Activated CD4-positive, CD25-positive, alpha-beta regulatory T cell treated with anti-CD3 and anti-CD28 coated beads, Interleukin-2, amount 50 U/mL, for 16 hours (primary cell): ENCODE measurements at regions not wholly inside any gene's neighbourhood (a gene's known extent, or its start where the extent isn't known, plus 50 kb on each side); places are given as distances from the start of the nearest gene placed in this dataset.

Source experiments
- DNase-seq: peaks from one replicate; pipeline ENCODE4 v3.0.0-alpha.2; 2020; ENCODE audit warnings: low read depth, low spot score

DNA sequence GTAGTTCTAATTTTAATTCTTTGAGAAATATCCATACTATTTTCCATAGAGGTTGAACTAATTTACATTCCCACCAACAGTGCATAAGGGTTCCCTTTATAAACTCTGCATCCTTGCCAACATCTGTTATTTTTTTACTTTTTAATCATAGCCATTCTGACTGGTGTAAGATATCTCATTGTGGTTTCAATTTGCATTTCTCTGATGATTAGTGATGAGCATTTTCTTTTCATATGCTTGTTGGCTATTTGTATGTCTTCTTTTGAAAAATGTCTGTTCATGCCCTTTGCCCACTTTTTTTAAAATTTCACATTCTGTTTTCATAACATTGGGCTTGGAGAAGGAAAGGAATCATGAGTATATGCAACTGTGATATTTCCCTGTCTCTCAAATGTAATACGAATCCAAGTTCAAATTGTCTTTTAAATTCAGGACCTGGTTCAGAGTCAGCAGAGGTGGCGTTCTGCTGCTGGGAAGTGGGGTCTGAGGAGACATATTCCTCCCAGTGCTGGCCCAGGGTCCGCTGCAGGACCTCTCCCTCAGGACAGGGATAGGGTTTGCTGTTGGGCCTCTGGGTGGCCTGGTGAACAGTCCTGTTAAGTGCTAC is 81.2 kb upstream of the ETV6 start:
- no peak for DNase-seq

DNA sequence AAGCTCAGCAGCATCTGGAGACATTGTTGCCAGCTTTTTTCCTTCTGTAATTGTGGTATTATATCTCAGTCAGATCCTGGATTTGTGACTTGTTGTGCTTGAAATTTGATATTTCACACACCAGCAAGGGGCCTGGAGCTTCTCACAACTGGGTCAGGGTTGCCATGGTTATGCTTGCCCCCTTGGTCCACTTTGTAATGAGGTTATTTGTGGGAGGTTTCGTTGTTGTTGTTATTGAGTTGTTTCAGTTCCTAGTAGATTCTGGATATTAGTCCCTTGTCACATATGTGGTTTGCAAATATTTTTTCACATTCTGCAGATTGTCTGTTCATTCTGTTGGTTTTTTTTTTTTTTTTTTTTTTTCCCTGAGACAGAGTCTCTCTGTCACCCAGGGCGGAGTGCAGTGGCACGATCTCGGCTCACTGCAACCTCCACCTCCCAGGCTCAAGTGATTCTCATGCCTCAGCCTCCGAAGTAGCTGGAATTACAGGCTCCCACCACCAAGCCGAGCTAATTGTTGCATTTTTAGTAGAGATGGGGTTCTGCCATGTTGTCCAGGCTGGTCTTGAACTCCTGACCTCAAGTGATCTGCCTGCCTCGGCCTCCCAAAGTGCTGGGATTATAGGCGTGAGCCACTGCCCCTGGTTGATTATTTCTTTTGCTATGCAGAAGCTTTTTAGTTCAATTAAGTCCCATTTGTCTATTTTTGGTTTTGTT is 80.6 kb upstream of the ETV6 start:
- no peak for DNase-seq

DNA sequence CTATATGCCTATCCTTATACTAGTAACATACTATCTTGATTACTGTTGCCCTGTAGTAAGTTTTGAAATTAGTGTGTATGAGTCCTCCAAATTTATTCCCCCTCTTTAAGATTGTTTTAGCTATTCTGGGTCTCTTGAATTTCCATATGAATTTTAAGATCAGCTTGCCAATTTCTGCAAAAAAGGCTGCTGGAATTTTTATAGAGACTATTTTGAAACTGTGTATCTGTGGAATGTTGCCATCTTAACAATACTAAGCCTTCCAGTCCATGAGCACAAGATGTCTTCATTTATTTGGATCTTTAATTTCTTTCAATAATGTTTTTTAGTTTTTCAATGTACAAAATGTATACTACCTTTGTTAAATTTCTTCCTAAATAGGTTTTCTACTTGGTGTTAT is 79.8 kb upstream of the ETV6 start:
- DNase-seq = no peak

DNA sequence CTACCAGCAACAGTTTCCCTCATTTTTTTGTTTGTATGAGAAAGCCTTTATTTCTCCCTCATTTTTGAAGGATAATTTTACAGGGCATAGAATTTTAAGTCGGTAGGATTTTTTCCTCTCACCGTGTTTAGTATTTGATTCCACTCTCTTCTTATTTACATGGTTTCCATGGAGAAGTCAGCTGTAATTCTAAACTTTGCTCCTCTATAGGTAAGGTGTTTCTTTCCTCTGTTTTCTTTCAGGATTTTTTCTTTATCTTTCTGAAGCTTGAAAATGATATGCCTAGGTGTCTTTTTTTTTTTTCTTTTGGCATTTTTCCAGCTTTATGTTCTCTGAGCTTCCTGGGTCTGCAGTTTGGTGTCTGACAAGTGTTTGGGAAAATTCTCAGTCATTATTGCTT is 75.6 kb upstream of the ETV6 start:
- DNase-seq = no peak

DNA sequence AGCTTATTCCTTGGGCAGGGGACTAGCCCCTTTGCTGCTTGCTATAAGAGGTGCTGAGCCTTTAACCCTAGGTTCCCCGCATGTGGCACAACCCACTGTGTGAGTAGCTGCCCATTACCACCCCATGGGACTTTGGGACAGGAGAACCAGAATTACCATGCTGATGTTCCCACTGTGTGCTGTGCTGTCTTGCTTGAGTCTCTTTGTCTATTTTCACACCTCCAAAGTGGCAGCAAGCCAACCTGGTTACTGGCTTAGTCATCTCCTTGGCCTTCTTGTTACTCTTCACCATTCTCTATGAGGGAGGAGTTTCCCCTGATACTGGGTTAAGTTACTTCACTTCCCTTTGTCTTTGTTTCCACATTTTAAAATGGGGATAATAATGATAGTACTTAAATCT is 73.4 kb upstream of the ETV6 start:
- no peak for DNase-seq

DNA sequence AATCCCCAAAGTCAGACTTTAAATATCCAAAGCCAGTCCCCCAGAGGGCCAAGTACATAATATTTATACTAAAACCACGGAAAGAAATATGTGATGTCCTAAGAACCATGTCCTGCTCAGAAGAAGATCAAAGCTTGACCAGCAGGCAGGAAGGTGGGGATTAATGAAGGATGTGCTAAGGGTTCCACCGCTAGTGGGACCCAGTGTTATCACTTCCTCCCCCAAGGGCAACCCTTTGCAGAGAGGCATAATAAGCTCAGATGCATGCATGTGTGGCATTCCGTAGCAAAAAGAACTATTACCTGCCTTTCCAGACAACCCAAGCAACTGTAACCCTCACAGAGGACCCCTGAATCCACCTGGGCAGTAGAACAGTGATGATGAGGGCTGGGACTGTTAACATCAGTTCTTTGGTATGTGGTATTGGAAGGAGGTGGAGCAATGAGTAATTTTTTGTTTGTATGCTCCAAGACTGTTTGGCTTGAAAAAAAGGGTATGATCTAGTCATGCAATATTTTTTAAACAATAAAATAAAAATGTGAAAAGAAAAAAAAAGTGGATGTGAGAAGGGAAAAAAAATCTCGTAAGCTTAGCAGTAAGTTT is 71.7 kb upstream of the ETV6 start:
- DNase-seq = no peak

DNA sequence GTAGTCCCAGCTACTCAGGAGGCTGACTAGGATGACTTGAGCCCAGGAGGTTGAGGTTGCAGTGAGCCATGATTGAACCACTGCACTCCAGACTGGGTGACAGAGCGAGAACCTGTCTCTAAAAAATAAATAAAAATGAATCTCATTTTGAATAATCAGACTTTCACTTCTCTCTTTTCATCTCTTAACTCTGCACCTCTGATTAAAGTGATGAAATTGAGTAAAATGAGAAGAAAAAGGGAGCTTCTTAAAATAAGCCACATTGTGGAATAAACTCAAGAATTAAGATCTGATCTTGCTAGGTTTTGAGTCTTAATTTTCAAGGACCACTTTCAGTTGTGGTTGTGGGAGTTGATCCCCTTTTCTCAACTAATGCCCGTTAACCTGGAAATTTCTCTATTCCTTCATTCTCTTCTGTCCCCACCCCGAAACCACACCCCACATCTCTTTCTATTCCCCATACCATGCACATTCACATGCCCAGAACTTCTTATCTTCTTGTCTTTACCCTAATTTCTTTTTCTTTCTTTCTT is 70.9 kb upstream of the ETV6 start:
- no peak for DNase-seq

DNA sequence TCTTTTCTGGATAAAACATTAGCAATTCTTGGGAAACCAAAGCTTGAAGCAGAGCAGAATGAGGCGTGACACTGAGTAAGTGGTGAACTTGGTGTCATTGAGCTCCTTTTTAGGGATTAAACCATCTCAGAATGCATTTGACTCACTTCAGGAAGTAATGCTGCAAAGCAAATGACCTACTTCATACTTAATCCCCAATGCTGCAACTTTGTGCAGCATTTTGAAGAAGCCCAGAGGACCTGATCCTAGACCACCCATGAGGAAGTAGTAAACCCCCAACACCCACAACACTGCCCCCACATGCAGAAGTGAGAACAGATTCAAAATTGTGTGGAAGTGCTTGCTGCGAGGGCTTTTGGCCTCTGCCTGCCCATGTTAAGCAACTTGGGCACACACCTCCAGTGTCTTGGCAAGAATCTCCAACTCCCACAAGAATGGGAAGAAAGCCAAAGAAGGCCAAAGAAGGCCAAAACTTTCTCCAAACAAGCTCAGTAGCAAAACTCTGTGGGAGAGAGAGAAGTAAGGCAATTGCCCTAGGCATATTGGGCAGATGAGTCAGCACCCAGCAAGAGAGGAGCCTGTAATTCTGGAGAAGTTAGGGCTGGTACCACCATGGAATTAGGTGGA is 69.2 kb upstream of the ETV6 start:
- DNase-seq = no peak

DNA sequence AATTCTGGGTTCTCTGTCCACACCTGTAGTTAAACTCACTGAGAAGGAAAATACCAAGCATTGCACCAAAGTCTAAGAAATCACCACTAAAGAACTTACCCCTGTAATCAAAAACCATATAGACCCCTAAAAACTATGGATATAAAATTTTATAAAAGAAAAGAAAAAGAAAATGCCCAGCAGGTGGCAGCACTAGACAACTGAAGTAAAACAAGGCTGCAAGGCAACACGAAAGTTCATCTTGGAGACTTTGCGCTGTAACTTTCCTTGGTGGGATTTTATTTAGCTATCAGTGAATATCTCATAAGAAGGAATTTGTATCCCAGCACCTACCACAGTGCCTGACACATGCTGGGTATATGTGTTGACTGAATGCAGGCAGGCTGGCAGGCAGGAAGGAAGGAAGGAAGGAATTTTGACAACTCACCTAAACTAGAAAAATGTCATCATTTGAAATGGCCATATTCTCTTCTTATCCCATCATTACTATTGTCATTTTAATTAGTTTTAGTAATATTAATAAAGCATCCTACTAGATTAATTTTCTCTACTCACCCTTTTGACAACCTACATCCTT is 68.2 kb upstream of the ETV6 start:
- DNase-seq = peak; percentile 57

DNA sequence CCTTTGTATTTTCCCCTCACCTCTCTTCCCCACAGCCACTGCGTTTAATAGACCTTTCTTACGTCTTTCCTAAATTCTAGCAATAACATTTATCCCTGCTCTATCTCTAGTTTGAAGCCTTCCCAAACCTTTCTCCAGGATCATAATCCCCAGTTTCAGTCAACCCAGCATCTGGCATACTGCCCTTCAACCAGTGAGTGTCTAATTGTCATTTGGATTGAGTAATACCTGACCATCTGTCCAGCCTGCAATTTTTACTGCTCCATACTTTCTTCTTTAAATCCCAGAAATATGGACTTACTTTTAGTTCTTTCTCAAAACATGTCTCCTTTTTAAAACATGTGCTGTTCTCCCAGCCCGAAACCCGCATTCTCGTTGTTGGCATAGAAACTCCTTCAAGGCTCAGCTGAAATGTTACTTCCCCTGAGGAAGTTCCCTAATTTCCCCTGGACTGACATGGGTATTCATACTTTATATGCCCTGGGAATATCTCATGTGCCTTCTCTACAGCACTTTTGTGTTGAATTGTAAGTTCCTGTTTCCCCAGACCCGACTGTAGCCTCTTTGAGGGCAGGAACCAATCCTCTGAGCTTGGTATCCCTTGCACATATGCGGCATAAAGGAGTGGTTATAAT is 65.1 kb upstream of the ETV6 start:
- DNase-seq = no peak

DNA sequence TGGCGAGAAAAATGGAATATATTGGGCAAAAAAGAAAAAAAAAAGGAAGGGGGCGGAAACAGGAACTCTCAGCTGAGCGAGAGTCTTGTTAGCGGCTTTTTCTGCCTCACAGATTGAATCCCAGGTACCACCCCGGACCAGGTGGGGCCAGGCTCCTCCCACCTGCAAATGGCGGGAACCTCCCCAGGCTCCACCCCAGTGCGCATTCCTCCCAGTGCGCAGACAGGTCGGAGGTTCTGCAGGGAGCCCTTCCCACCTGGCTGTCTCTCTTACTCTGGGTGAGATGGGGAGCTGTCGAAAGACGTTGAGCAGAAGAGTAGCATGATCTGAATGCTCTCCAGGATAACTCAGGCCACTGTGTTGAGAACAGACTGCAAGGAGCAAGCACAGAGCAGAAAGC is 57.0 kb upstream of the ETV6 start:
- no peak for DNase-seq

DNA sequence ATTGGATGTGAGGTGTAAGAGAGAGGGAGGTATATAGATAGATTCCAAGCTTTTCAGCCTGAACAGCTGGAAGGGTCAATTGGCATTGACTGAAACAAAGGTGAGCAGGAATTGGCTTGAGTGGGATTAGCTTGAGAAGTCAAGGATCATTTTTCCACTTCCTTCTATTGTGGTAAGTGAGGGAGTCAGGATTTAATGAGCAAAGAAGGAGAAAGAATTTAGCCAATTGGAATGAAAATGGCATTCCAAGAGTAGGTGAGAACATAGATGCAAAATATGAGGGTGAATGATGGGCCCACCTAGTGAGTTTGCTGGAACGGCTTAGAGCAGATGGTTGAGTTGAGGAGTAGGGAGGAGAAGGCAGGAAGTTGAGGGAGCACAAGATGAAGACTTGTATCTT is 56.5 kb upstream of the ETV6 start:
- DNase-seq = no peak

DNA sequence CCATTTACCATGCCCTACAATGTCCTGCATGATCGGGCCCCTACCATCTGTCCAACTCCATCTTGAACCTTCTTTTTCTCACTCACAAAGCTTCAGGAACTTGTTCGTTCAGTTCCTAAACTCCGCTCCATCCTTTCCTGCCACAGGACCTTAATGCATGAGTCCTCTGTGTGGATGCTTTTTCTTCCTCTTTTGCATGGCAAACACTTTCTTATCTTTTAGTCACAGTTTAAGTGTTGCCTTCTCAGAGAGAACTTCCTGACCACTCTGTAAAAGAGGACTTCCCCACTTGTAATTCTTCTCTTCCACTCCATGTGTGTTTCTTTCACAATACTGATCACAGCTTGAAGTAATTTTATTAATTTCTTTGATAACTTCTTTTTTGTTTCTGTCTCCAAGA is 54.4 kb upstream of the ETV6 start:
- no peak for DNase-seq

DNA sequence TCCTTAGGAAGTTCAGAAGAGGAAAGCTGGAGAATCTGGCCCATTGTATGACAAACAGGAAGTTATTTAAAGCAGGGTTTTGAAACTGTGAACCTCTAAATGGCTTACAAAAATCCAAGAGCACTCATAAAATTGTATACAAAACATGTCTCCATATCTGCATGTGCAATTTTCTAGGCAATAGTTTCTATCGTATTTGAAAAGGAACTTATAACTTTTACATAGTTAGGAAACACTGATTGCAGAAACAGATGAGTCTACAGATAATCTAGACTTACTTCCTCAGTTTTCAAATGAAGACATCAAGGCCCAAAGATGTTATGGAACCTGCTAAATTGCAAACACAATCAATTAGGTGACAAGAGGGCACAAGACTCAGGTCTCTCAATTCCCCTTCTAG is 53.3 kb upstream of the ETV6 start:
- no peak for DNase-seq

DNA sequence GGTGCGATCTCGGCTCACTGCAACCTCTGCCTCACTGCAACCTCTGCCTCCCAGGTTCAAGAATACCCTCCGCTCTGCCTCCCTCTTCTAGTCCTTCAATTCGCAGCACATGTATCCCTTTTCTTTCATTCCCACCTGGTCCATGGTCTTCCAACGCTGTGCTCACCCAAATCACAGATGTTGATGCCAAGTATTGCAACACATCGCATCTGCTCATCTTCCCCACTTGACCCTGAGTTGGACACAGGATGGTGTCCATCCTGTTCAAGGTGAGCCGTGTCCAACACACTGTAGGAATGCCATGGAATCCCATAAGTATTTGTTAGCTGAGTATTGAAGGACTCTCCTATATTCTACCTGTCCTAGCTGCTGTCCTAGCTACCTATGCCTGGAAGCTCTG is 50.6 kb upstream of the ETV6 start:
- no peak for DNase-seq
